GM18909 (cell line): ENCODE measurements at regions not wholly inside any gene's neighbourhood (a gene's known extent, or its start where the extent isn't known, plus 50 kb on each side); places are given as distances from the start of the nearest gene placed in this dataset.

Experiments
- ATAC-seq: cut with Tn5 transposase; IDR thresholded peaks from one replicate; pipeline ENCODE4 v1.9.1; 2021; ENCODE audit warnings: mild to moderate bottlenecking; ENCODE audit not compliant: unreplicated experiment, poor library complexity

GRCh38 chr2:150417278-150417677, 70.2 kb downstream of the RND3 start:
- ATAC-seq = no peak

- no peak for ATAC-seq
Observed at GRCh38 chr2:150415022-150415421, 72.4 kb downstream of the RND3 start.

GRCh38 chr2:150413910-150414309, 73.6 kb downstream of the RND3 start:
- ATAC-seq = no peak

- ATAC-seq = no peak
Observed at GRCh38 chr2:150413366-150413765, 74.1 kb downstream of the RND3 start.

GRCh38 chr2:150410809-150411208, 76.7 kb downstream of the RND3 start:
- no peak for ATAC-seq

GRCh38 chr2:150409196-150409595, 78.3 kb downstream of the RND3 start:
- no peak for ATAC-seq

- no peak for ATAC-seq
Observed at GRCh38 chr2:150404147-150404546, 83.3 kb downstream of the RND3 start.

- ATAC-seq = peak; percentile 92
Observed at GRCh38 chr2:150403457-150403856, 84.0 kb downstream of the RND3 start.

- ATAC-seq = no peak
Observed at GRCh38 chr2:150402953-150403352, 84.5 kb downstream of the RND3 start.

- ATAC-seq = no peak
Observed at GRCh38 chr2:150400849-150401248, 86.6 kb downstream of the RND3 start.

GRCh38 chr2:150392614-150393013, 94.9 kb downstream of the RND3 start:
- no peak for ATAC-seq

- ATAC-seq = no peak
Observed at GRCh38 chr2:150391779-150392178, 95.7 kb downstream of the RND3 start.

- ATAC-seq = no peak
Observed at GRCh38 chr2:150389447-150389846, 98.0 kb downstream of the RND3 start.

GRCh38 chr2:150388289-150388625, 99.2 kb downstream of the RND3 start:
- no peak for ATAC-seq

GRCh38 chr2:150387586-150388288, 99.7 kb downstream of the RND3 start:
- no peak for ATAC-seq

- ATAC-seq = no peak
Observed at GRCh38 chr2:150385211-150385610, 102.3 kb downstream of the RND3 start.

- ATAC-seq = no peak
Observed at GRCh38 chr2:150383587-150383986, 103.9 kb downstream of the RND3 start.

GRCh38 chr2:150379166-150379565, 108.3 kb downstream of the RND3 start:
- no peak for ATAC-seq

- no peak for ATAC-seq
Observed at GRCh38 chr2:150378686-150379085, 108.8 kb downstream of the RND3 start.

GRCh38 chr2:150376553-150377335, 110.7 kb downstream of the RND3 start:
- ATAC-seq = no peak

- no peak for ATAC-seq
Observed at GRCh38 chr2:150375333-150375732, 112.1 kb downstream of the RND3 start.

- no peak for ATAC-seq
Observed at GRCh38 chr2:150374492-150374891, 113.0 kb downstream of the RND3 start.
